Liver (tissue), 7 donors: ENCODE measurements at regions not wholly inside any gene's neighbourhood (a gene's known extent, or its start where the extent isn't known, plus 50 kb on each side); places are given as distances from the start of the nearest gene placed in this dataset.

Source experiments
- DNase-seq: peaks from one replicate; pipeline ENCODE4 v3.0.0-alpha.2; 2017; ENCODE audit warnings: low spot score
- H3K27ac ChIP-seq, 2 donors: one replicate each; pipeline ENCODE4 v1.7.0; 2013; ENCODE audit warnings: inconsistent platforms in 2 of 2, low read length in 2 of 2, control low read depth in 1 of 2, low read depth in 1 of 2, mild to moderate bottlenecking in 1 of 2
- H3K27me3 ChIP-seq, 4 donors: one replicate each; pipeline versions ENCODE4 v1.6.1 to v1.7.0; 2013; ENCODE audit warnings: low read length in 3 of 4, inconsistent platforms in 1 of 4, mild to moderate bottlenecking in 1 of 4, moderate library complexity in 1 of 4; ENCODE audit not compliant: control insufficient read depth in 4 of 4, insufficient read depth in 4 of 4
- H3K36me3 ChIP-seq, 4 donors: one replicate each; pipeline versions ENCODE4 v1.6.1 to v1.7.0; 2013; ENCODE audit warnings: low read length in 3 of 4, mild to moderate bottlenecking in 3 of 4, low read depth in 1 of 4, moderate library complexity in 1 of 4; ENCODE audit not compliant: control insufficient read depth in 4 of 4, insufficient read depth in 3 of 4
- H3K4me1 ChIP-seq, 4 donors: one replicate each; pipeline versions ENCODE4 v1.6.1 to v1.7.0; 2013; ENCODE audit warnings: low read length in 3 of 4, mild to moderate bottlenecking in 3 of 4, moderate library complexity in 1 of 4; ENCODE audit not compliant: control insufficient read depth in 4 of 4, insufficient read depth in 4 of 4
- H3K4me3 ChIP-seq, 3 donors: one replicate each; pipeline versions ENCODE4 v1.6.1 to v1.7.0; 2013; ENCODE audit warnings: low read length in 3 of 3, control low read depth in 1 of 3, low read depth in 1 of 3, mild to moderate bottlenecking in 1 of 3
- H3K9ac ChIP-seq, 2 donors: one replicate each; pipeline ENCODE4 v1.7.0; 2013; ENCODE audit warnings: low read length in 2 of 2, mild to moderate bottlenecking in 2 of 2, moderate library complexity in 2 of 2, control low read depth in 1 of 2, low read depth in 1 of 2
- H3K9me3 ChIP-seq, 4 donors: one replicate each; pipeline versions ENCODE4 v1.6.1 to v1.7.0; 2013; ENCODE audit warnings: low read length in 3 of 4; ENCODE audit not compliant: control insufficient read depth in 4 of 4
- EGR1 ChIP-seq, 2 donors: IDR thresholded peaks; 2 replicates each; pipeline ENCODE4 v1.6.1; 2016 to 2018; ENCODE audit warnings: antibody characterized with exemption in 2 of 2, low read depth in 2 of 2
- FOXA1 ChIP-seq: IDR thresholded peaks from 2 replicates; pipeline ENCODE4 v1.6.1; 2016; ENCODE audit warnings: antibody characterized with exemption
- FOXA2 ChIP-seq: IDR thresholded peaks from 2 replicates; pipeline ENCODE4 v1.6.1; 2016; ENCODE audit warnings: antibody characterized with exemption
- GABPA ChIP-seq, 2 donors: IDR thresholded peaks in 1 of 2; conservative IDR thresholded peaks in 1 of 2; 2 replicates each; pipeline ENCODE4 v1.6.1; 2016; ENCODE audit warnings: antibody characterized with exemption in 2 of 2, mild to moderate bottlenecking in 1 of 2, moderate library complexity in 1 of 2
- HNF4G ChIP-seq: IDR thresholded peaks from 2 replicates; pipeline ENCODE4 v1.6.1; 2016; ENCODE audit warnings: antibody characterized with exemption
- JUND ChIP-seq, 2 donors: IDR thresholded peaks; 2 replicates each; pipeline ENCODE4 v1.6.1; 2016; ENCODE audit warnings: antibody characterized with exemption in 2 of 2
- NR2F2 ChIP-seq: IDR thresholded peaks from 2 replicates; pipeline ENCODE4 v1.6.1; 2016; ENCODE audit warnings: antibody characterized with exemption
- RAD21 ChIP-seq, 2 donors: IDR thresholded peaks; 2 replicates each; pipeline ENCODE4 v1.6.1; 2016; ENCODE audit warnings: antibody characterized with exemption in 2 of 2, mild to moderate bottlenecking in 2 of 2
- RXRA ChIP-seq, 2 donors: IDR thresholded peaks; 2 replicates each; pipeline ENCODE4 v1.6.1; 2017 to 2018; ENCODE audit warnings: antibody characterized with exemption in 2 of 2, mild to moderate bottlenecking in 1 of 2
- SP1 ChIP-seq: IDR thresholded peaks from 2 replicates; pipeline ENCODE4 v1.6.1; 2018; ENCODE audit warnings: antibody characterized with exemption, mild to moderate bottlenecking
- TAF1 ChIP-seq: conservative IDR thresholded peaks from 2 replicates; pipeline ENCODE4 v1.6.1; 2016; ENCODE audit warnings: antibody characterized with exemption, mild to moderate bottlenecking
- YY1 ChIP-seq: IDR thresholded peaks from 2 replicates; pipeline ENCODE4 v1.6.1; 2016; ENCODE audit warnings: antibody characterized with exemption, mild to moderate bottlenecking
- WGBS: extraction: QIAGEN DNeasy Blood & Tissue Kit; methylation state at CpG from one replicate; pipeline ENCODE4 v1.1.7; 2013; 5-methylcytosine and 5-hydroxymethylcytosine counted together
- TF ChIP-seq, protein P1 (sequence below): IDR thresholded peaks from 2 replicates; pipeline ENCODE4 v1.6.1; 2016; ENCODE audit warnings: antibody characterized with exemption, mild to moderate bottlenecking
- TF ChIP-seq, protein P2 (sequence below): IDR thresholded peaks from 2 replicates; pipeline ENCODE4 v1.6.1; 2016; ENCODE audit warnings: antibody characterized with exemption
- TF ChIP-seq, protein P3 (sequence below): IDR thresholded peaks from 2 replicates; pipeline ENCODE4 v1.6.1; 2016; ENCODE audit warnings: antibody characterized with exemption
- donor health status: healthy.
- donor health status: healthy.
- donor health status: healthy.
- donor health status: healthy.

DNA sequence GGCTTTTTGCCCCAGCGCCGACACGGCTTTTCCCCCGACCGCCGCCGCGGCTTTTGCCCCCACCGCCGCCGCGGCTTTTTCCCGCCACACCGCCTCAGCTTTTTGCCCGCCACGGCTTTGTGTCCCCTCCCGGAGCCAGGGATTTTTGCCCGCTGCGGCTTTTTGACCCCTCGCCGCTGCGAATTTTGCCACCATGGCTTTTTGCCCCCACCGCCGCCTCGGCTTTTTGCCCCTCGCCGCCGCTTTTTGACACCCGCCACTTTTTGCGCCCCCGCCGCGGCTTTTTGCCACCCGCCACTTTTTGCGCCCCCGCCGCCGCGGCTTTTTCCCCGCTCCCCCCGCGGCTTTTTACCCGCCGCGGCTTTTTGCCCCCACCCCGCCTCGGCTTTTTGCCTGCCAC lies 1342.5 kb downstream of the TP53TG3F start:
- Histone ChIP-seq H3K36me3 (no peaks in the 10 kb centered on the region), H3K9me3 (peaks cover 0 to 20% (median 6%) of the 10 kb centered on the region in 4 donors), H3K27ac (no peak overlapping the region), H3K4me3 (no peak overlapping the region), H3K4me1 (no peaks in the 10 kb centered on the region), H3K9ac (no peak overlapping the region), H3K27me3 (peaks cover 0 to 9% (median 0%) of the 10 kb centered on the region in 4 donors)
- no peak for DNase-seq
- WGBS: 47% methylated on average over 47 of the region's 47 CpGs
- TF ChIP-seq JUND (IDR thresholded peaks at IDR 0.05) (no peak), YY1 (no peak), GABPA (IDR thresholded peaks at IDR 0.05 in 1 of 2, conservative IDR thresholded peaks at IDR 0.05 in 1 of 2) (no peak), TAF1 (no peak), RAD21 (IDR thresholded peaks at IDR 0.05) (no peak), RXRA (IDR thresholded peaks at IDR 0.05) (no peak)
- TF ChIP-seq, protein P1, sequence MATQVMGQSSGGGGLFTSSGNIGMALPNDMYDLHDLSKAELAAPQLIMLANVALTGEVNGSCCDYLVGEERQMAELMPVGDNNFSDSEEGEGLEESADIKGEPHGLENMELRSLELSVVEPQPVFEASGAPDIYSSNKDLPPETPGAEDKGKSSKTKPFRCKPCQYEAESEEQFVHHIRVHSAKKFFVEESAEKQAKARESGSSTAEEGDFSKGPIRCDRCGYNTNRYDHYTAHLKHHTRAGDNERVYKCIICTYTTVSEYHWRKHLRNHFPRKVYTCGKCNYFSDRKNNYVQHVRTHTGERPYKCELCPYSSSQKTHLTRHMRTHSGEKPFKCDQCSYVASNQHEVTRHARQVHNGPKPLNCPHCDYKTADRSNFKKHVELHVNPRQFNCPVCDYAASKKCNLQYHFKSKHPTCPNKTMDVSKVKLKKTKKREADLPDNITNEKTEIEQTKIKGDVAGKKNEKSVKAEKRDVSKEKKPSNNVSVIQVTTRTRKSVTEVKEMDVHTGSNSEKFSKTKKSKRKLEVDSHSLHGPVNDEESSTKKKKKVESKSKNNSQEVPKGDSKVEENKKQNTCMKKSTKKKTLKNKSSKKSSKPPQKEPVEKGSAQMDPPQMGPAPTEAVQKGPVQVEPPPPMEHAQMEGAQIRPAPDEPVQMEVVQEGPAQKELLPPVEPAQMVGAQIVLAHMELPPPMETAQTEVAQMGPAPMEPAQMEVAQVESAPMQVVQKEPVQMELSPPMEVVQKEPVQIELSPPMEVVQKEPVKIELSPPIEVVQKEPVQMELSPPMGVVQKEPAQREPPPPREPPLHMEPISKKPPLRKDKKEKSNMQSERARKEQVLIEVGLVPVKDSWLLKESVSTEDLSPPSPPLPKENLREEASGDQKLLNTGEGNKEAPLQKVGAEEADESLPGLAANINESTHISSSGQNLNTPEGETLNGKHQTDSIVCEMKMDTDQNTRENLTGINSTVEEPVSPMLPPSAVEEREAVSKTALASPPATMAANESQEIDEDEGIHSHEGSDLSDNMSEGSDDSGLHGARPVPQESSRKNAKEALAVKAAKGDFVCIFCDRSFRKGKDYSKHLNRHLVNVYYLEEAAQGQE: no peak
- TF ChIP-seq, protein P2, sequence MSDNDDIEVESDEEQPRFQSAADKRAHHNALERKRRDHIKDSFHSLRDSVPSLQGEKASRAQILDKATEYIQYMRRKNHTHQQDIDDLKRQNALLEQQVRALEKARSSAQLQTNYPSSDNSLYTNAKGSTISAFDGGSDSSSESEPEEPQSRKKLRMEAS: no peak

DNA sequence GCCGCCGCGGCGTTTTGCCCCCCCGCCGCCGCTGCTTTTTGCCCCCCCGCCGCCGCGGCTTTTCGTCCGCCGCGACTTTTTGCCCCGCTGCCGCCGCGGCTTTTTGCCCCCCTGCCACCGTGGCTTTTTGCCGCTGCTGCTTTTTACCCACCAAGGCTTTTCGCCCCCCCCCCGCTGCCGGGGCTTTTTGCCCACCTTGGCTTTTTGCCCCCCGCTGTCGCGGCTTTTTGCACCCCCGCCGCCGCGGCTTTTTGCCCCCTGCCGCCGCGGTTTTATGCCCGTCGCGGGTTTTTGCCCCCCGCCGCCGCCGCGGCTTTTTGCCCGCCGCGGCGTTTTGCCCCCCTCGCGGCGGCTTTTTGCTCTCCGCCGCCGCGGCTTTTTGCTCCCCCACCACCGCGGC lies 1343.0 kb downstream of the TP53TG3F start:
- 49% methylated on average over 55 of the region's 55 CpGs for WGBS
- Histone ChIP-seq H3K9me3 (peaks cover 0 to 20% (median 6%) of the 10 kb centered on the region in 4 donors), H3K27ac (no peak overlapping the region), H3K27me3 (peaks cover 0 to 9% (median 0%) of the 10 kb centered on the region in 4 donors), H3K36me3 (no peaks in the 10 kb centered on the region), H3K9ac (no peak overlapping the region), H3K4me3 (no peak overlapping the region), H3K4me1 (no peaks in the 10 kb centered on the region)
- TF ChIP-seq SP1: no peak
- TF ChIP-seq YY1: no peak
- TF ChIP-seq FOXA2: no peak
- TF ChIP-seq FOXA1: no peak
- TF ChIP-seq NR2F2: no peak
- no peak for TF ChIP-seq GABPA (IDR thresholded peaks at IDR 0.05 in 1 of 2, conservative IDR thresholded peaks at IDR 0.05 in 1 of 2)
- no peak for TF ChIP-seq JUND (IDR thresholded peaks at IDR 0.05)
- no peak for TF ChIP-seq RXRA (IDR thresholded peaks at IDR 0.05)
- TF ChIP-seq, protein P1: no peak
- no peak for TF ChIP-seq HNF4G
- no peak for TF ChIP-seq EGR1 (IDR thresholded peaks at IDR 0.05; ENCODE audit: low read depth in 2 of 2)
- TF ChIP-seq, protein P3, sequence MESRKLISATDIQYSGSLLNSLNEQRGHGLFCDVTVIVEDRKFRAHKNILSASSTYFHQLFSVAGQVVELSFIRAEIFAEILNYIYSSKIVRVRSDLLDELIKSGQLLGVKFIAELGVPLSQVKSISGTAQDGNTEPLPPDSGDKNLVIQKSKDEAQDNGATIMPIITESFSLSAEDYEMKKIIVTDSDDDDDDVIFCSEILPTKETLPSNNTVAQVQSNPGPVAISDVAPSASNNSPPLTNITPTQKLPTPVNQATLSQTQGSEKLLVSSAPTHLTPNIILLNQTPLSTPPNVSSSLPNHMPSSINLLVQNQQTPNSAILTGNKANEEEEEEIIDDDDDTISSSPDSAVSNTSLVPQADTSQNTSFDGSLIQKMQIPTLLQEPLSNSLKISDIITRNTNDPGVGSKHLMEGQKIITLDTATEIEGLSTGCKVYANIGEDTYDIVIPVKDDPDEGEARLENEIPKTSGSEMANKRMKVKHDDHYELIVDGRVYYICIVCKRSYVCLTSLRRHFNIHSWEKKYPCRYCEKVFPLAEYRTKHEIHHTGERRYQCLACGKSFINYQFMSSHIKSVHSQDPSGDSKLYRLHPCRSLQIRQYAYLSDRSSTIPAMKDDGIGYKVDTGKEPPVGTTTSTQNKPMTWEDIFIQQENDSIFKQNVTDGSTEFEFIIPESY: no peak
- DNase-seq: no peak
